Body of pancreas (tissue), 4 donors: ENCODE measurements at regions not wholly inside any gene's neighbourhood (a gene's known extent, or its start where the extent isn't known, plus 50 kb on each side); places are given as distances from the start of the nearest gene placed in this dataset.

ENCODE experiments used
- POLR2A ChIP-seq, 3 donors: fragments of 450-650 bp; IDR thresholded peaks; one replicate each; pipeline ENCODE4 v1.6.1; 2016; ENCODE audit warnings: antibody characterized with exemption in 3 of 3, mild to moderate bottlenecking in 2 of 3
- TF ChIP-seq, protein P1 (sequence below), 7 experiments: fragments of 450-650 bp in 4 of 7; fragments of 200-600 bp in 3 of 7; sonication (generic) in 3 of 7; IDR thresholded peaks; one replicate each; pipeline ENCODE4 v1.5.1; 2016 to 2019; ENCODE audit warnings: antibody characterized with exemption in 7 of 7

DNA sequence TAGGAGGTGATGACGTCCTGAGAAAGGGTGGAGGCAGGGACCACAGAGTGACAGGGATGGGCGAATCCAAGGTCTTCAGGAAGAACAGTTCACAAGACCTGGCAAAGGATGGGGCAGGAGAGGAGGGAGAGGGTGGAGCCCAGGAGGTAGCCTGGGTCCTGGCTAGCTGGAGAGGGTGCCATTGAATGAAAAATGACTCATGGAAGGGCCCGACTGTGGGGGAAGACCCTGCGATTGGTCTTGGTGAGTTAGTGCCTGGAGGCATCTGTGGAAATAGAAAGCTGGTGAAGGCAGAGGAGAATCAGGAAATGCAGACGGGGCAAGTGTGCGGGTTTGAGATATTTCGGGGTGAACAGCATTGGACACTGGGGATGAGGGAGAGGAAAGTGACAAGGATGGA lies 60.3 kb upstream of the SLC45A1 start:
- TF ChIP-seq, protein P1, sequence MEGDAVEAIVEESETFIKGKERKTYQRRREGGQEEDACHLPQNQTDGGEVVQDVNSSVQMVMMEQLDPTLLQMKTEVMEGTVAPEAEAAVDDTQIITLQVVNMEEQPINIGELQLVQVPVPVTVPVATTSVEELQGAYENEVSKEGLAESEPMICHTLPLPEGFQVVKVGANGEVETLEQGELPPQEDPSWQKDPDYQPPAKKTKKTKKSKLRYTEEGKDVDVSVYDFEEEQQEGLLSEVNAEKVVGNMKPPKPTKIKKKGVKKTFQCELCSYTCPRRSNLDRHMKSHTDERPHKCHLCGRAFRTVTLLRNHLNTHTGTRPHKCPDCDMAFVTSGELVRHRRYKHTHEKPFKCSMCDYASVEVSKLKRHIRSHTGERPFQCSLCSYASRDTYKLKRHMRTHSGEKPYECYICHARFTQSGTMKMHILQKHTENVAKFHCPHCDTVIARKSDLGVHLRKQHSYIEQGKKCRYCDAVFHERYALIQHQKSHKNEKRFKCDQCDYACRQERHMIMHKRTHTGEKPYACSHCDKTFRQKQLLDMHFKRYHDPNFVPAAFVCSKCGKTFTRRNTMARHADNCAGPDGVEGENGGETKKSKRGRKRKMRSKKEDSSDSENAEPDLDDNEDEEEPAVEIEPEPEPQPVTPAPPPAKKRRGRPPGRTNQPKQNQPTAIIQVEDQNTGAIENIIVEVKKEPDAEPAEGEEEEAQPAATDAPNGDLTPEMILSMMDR (IDR thresholded peaks at IDR 0.05) = no peak
- TF ChIP-seq POLR2A (IDR thresholded peaks at IDR 0.05) = no peak
